G401 (cell line): ENCODE measurements at regions not wholly inside any gene's neighbourhood (a gene's known extent, or its start where the extent isn't known, plus 50 kb on each side); places are given as distances from the start of the nearest gene placed in this dataset.
"Not testable (repeated sequence)": the region's sequence is repeated elsewhere in the genome, so short reads cannot be mapped to it uniquely, and the experiment has no call there.

ENCODE experiments used
- DNase-seq: peaks from one replicate; pipeline ENCODE4 v3.0.0-alpha.2; 2015; ENCODE audit warnings: low spot score
- in situ Hi-C: cut with HindIII; loops from 2 replicates; pipeline ENCODE4 v1.10.0; 2016; ENCODE audit warnings: low sequenced_read_pairs, mixed read lengths

GRCh38 chr3:80007522-80007921 lies 239.7 kb upstream of the ROBO1 start:
- no peak for DNase-seq
- in situ Hi-C loops = no loop called here

- DNase-seq = no peak
- in situ Hi-C loops = no loop called here
These were observed 238.5 kb upstream of the ROBO1 start for GRCh38 chr3:80006315-80006714.

- in situ Hi-C loops = no loop called here
- DNase-seq = no peak
These were observed 232.2 kb upstream of the ROBO1 start for GRCh38 chr3:80000022-80000421.

- no peak for DNase-seq
- in situ Hi-C loops = no loop called here
These were observed 226.6 kb upstream of the ROBO1 start for GRCh38 chr3:79994397-79994796.

- no peak for DNase-seq
- in situ Hi-C loops = no loop called here
These were observed 218.5 kb upstream of the ROBO1 start for GRCh38 chr3:79986338-79986737.

GRCh38 chr3:79985816-79986215 lies 218.0 kb upstream of the ROBO1 start:
- in situ Hi-C loops = no loop called here
- DNase-seq = no peak

GRCh38 chr3:79983118-79983517 lies 215.3 kb upstream of the ROBO1 start:
- in situ Hi-C loops = no loop called here
- no peak for DNase-seq

- in situ Hi-C loops = no loop called here
These were observed 212.2 kb upstream of the ROBO1 start for GRCh38 chr3:79979990-79980389.

GRCh38 chr3:79976466-79976865 lies 208.7 kb upstream of the ROBO1 start:
- DNase-seq = no peak
- in situ Hi-C loops = no loop called here

More at GRCh38 chr3:79979990-79980389, 212.2 kb upstream of the ROBO1 start:
- DNase-seq = no peak

GRCh38 chr3:79973917-79974595 lies 206.3 kb upstream of the ROBO1 start:
- in situ Hi-C loops = no loop called here
- DNase-seq = no peak

GRCh38 chr3:79973482-79973881 lies 205.7 kb upstream of the ROBO1 start:
- in situ Hi-C loops = no loop called here
- DNase-seq = no peak

GRCh38 chr3:79968418-79968817 lies 200.6 kb upstream of the ROBO1 start:
- in situ Hi-C loops = no loop called here
- DNase-seq = no peak

- in situ Hi-C loops = no loop called here
- DNase-seq = no peak
These were observed 192.8 kb upstream of the ROBO1 start for GRCh38 chr3:79960594-79960993.

GRCh38 chr3:79957066-79957465 lies 189.3 kb upstream of the ROBO1 start:
- DNase-seq = no peak
- in situ Hi-C loops = no loop called here

- in situ Hi-C loops = no loop called here
- DNase-seq = no peak
These were observed 187.0 kb upstream of the ROBO1 start for GRCh38 chr3:79954756-79955155.

- in situ Hi-C loops = no loop called here
These were observed 185.8 kb upstream of the ROBO1 start for GRCh38 chr3:79953591-79954101.

GRCh38 chr3:79951426-79951825 lies 183.6 kb upstream of the ROBO1 start:
- in situ Hi-C loops, DNase-seq: not testable (repeated sequence)

More at GRCh38 chr3:79953591-79954101, 185.8 kb upstream of the ROBO1 start:
- DNase-seq = no peak

GRCh38 chr3:79947957-79948356 lies 180.2 kb upstream of the ROBO1 start:
- no peak for DNase-seq
- in situ Hi-C loops = no loop called here

GRCh38 chr3:79947469-79947868 lies 179.7 kb upstream of the ROBO1 start:
- in situ Hi-C loops = no loop called here
- no peak for DNase-seq

- DNase-seq = no peak
- in situ Hi-C loops = no loop called here
These were observed 169.8 kb upstream of the ROBO1 start for GRCh38 chr3:79937567-79937966.

GRCh38 chr3:79930196-79930595 lies 162.4 kb upstream of the ROBO1 start:
- DNase-seq = no peak
- in situ Hi-C loops = no loop called here
